T-cell (primary cell): ENCODE measurements at regions not wholly inside any gene's neighbourhood (a gene's known extent, or its start where the extent isn't known, plus 50 kb on each side); places are given as distances from the start of the nearest gene placed in this dataset.

Experiments used
- ATAC-seq, 4 experiments: fragments of 200-7000 bp in 3 of 4; fragments of 150-1000 bp in 1 of 4; cut with Tn5 transposase; replicated peaks in 1 of 4; 1 replicate in 3 of 4; 2 replicates in 1 of 4; pipeline ENCODE4 v1.10.0; 2021; ENCODE audit warnings: moderate library complexity in 3 of 4, mild to moderate bottlenecking in 2 of 4, moderate number of reproducible peaks in 1 of 4
- CTCF ChIA-PET, 2 donors: fragments of 300-600 bp; sonication (Branson Sonifier 250); formaldehyde crosslinking; loops; one replicate each; lab custom pipeline; 2022; ENCODE audit warnings: antibody characterized with exemption in 2 of 2; lab: Charles Lee
- POLR2A ChIA-PET, 2 donors: fragments of 300-600 bp; sonication (Branson Sonifier 250); formaldehyde crosslinking; loops; one replicate each; lab custom pipeline; 2022; ENCODE audit warnings: antibody characterized with exemption in 2 of 2; lab: Charles Lee
- DNase-seq, 35 experiments: peaks; one replicate each; pipeline versions ENCODE4 v3.0.0 to v3.0.0-alpha.2; 2013 to 2023
- H3K27ac ChIP-seq: one replicate; pipeline ENCODE4 v1.5.1; 2013; ENCODE audit warnings: low read length
- H3K27me3 ChIP-seq, 2 experiments: replicated peaks in 1 of 2; 1 replicate in 1 of 2; 2 replicates in 1 of 2; pipeline versions ENCODE4 v1.6.1 to v1.7.0; 2013; ENCODE audit warnings: low read length in 1 of 2, mixed read lengths in 1 of 2; ENCODE audit not compliant: control insufficient read depth in 2 of 2, insufficient read depth in 2 of 2; ENCODE audit errors: extremely low read depth in 1 of 2
- H3K36me3 ChIP-seq, 2 donors: 1 replicate in 1 of 2; 2 replicates in 1 of 2; pipeline versions ENCODE4 v1.6.1 to v1.7.0; 2013; ENCODE audit warnings: low read length in 1 of 2; ENCODE audit not compliant: control insufficient read depth in 2 of 2, insufficient read depth in 1 of 2; ENCODE audit errors: extremely low read depth in 1 of 2
- H3K4me1 ChIP-seq, 2 experiments: 1 replicate in 1 of 2; 2 replicates in 1 of 2; pipeline versions ENCODE4 v1.6.1 to v1.7.0; 2013; ENCODE audit warnings: low read length in 2 of 2, mixed read lengths in 1 of 2; ENCODE audit not compliant: insufficient read depth in 2 of 2, control insufficient read depth in 1 of 2; ENCODE audit errors: extremely low read depth in 1 of 2
- H3K4me3 ChIP-seq, 2 donors: 1 replicate in 1 of 2; 2 replicates in 1 of 2; pipeline versions ENCODE4 v1.5.1 to v1.7.0; 2013; ENCODE audit warnings: mild to moderate bottlenecking in 2 of 2, low read length in 1 of 2, moderate library complexity in 1 of 2; ENCODE audit not compliant: control insufficient read depth in 1 of 2; ENCODE audit errors: extremely low read depth in 1 of 2
- H3K9me3 ChIP-seq: 2 replicates; pipeline ENCODE4 v1.7.0; 2013
- H3K27ac Mint-ChIP-seq, 2 donors: one replicate each; pipeline ENCODE4 v1.8.0; 2020 to 2021; ENCODE audit warnings: mild to moderate bottlenecking in 2 of 2, mixed read lengths in 2 of 2
- H3K27me3 Mint-ChIP-seq, 2 donors: one replicate each; pipeline ENCODE4 v1.8.0; 2021 to 2022; ENCODE audit warnings: mixed read lengths in 2 of 2
- H3K36me3 Mint-ChIP-seq: one replicate; pipeline ENCODE4 v1.8.0; 2021; ENCODE audit warnings: mixed read lengths
- H3K4me1 Mint-ChIP-seq, 3 donors: one replicate each; pipeline ENCODE4 v1.8.0; 2020 to 2022; ENCODE audit warnings: mixed read lengths in 3 of 3, mild to moderate bottlenecking in 1 of 3
- H3K4me3 Mint-ChIP-seq, 3 donors: one replicate each; pipeline ENCODE4 v1.8.0; 2020 to 2022; ENCODE audit warnings: mild to moderate bottlenecking in 3 of 3, mixed read lengths in 3 of 3, moderate library complexity in 3 of 3
- H3K9me3 Mint-ChIP-seq, 3 donors: one replicate each; pipeline ENCODE4 v1.8.0; 2020 to 2022; ENCODE audit warnings: mixed read lengths in 3 of 3
- WGBS: methylation state at CpG from one replicate; pipeline ENCODE4 v1.1.5; 2013; ENCODE audit warnings: missing lambda C conversion rate; ENCODE audit not compliant: insufficient coverage; 5-methylcytosine and 5-hydroxymethylcytosine counted together

DNA sequence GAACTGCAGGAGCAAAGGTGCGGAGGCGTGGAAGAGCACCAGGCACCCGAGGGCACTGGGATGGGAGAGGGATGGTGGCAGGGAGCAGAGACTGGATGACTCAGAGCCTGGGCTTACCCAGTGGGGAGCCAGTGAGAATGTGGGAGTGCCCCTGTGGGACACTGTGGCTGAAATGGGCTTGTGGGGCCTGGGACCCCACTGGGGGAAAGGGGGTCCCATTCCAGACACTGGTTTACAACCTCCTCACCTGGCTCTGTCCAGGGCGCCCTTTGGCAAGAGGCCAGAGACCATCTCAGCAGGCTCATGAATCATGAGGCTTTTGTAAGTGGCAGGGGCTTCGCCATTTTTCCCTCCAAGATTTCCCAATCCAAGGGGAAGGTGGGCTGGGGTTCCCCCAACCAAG is 124.0 kb upstream of the MAFB start:
- H3K27me3 Mint-ChIP-seq, result peaks cover 0 to 4% of the 10 kb centered on the region in 2 donors
- Histone ChIP-seq H3K4me1 (no peaks in the 10 kb centered on the region), H3K36me3 (no peaks in the 10 kb centered on the region), H3K9me3 (no peaks in the 10 kb centered on the region), H3K27ac (no peak overlapping the region), H3K4me3 (no peak overlapping the region), H3K27me3 (peaks cover 0 to 19% of the 10 kb centered on the region in 2 experiments)
- no peak for ATAC-seq
- peaks cover 0 to 4% (median 0%) of the 10 kb centered on the region in 3 donors for H3K9me3 Mint-ChIP-seq
- H3K4me3 Mint-ChIP-seq, result no peak overlapping the region
- no peak overlapping the region for H3K27ac Mint-ChIP-seq
- DNase-seq, result no peak
- CTCF ChIA-PET, result no interaction called here
- H3K36me3 Mint-ChIP-seq, result no peaks in the 10 kb centered on the region
- POLR2A ChIA-PET, result no interaction called here
- WGBS, result 74% methylated on average over 4 of the region's 5 CpGs
- no peaks in the 10 kb centered on the region for H3K4me1 Mint-ChIP-seq

DNA sequence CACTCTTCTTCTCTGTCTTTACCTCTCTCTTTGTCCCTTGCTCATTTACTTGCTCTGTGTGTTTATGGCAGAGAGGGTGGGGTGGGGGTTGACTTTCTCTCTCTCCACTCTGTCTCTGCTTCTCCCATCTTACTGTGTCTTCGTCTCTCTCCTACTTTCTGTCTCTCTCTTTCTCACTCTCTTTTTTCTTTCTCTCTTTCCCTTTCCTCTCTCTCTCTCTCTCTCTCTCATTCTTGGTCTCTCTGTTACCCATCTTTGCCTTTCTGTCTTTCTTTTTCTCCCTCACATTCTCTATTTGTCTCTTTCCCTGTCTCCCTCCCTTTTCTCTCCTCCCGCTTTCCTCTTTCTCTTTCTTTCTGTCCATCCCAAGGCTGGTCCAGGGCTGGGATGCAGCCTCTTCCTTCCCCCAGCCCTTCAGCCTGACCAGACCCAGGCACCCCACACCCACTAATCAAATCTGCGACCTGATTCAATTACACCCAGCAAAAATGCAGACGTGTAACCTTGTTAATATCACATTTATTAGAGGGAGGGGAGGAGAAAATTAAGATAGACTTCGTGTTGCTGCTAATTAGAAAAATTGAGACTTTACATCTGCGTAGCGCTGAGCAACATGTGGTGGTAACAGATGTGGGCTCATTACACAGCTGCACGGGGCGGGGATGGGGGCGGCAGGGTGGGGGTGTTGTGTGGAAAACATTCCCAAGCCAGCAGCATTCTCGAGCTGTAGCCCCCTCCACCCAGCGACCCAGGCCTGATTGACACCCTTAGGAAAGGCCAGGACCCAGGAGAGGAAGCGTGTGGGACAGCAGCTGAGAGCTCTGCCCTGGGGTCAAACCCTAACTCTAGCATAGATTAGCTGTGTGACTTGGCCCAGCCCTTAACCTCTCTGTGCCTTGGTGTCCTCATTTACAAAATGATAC is 124.9 kb upstream of the MAFB start:
- Mint-ChIP-seq H3K27me3 (peaks cover 0 to 4% of the 10 kb centered on the region in 2 donors), H3K27ac (no peak overlapping the region), H3K36me3 (no peaks in the 10 kb centered on the region), H3K9me3 (peaks cover 0 to 8% (median 6%) of the 10 kb centered on the region in 3 donors), H3K4me3 (no peak overlapping the region), H3K4me1 (no peaks in the 10 kb centered on the region)
- no peak overlapping the region for H3K4me3 ChIP-seq
- H3K27ac ChIP-seq, result no peak overlapping the region
- no peak for DNase-seq
- POLR2A ChIA-PET, result no interaction called here
- WGBS, result 73% methylated on average over 3 of the region's 13 CpGs
- H3K36me3 ChIP-seq, result no peaks in the 10 kb centered on the region
- no peaks in the 10 kb centered on the region for H3K9me3 ChIP-seq
- CTCF ChIA-PET, result no interaction called here
- no peaks in the 10 kb centered on the region for H3K4me1 ChIP-seq
- ATAC-seq, result no peak
- H3K27me3 ChIP-seq, result peaks cover 0 to 17% of the 10 kb centered on the region in 2 experiments

DNA sequence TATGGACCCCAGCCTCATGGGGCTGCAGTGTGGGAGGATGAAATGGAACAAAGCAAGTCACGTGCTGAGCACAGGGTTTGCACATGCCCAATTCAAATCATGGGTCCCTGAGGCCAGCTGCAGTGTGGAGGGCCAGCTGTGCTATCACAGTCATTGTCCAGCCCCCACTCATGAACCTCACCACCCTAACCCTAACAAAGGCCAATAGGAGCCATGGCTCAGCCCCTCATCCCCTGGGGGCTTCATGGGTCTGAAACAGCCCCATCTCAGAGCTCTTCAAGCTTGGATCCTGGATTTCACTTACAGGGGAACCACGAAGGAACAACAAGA is 125.6 kb upstream of the MAFB start:
- no peaks in the 10 kb centered on the region for H3K36me3 Mint-ChIP-seq
- CTCF ChIA-PET, result no interaction called here
- Histone ChIP-seq H3K27ac (no peak overlapping the region), H3K4me3 (no peak overlapping the region), H3K9me3 (no peaks in the 10 kb centered on the region), H3K27me3 (peaks cover 0 to 15% of the 10 kb centered on the region in 2 experiments), H3K4me1 (no peaks in the 10 kb centered on the region), H3K36me3 (no peaks in the 10 kb centered on the region)
- POLR2A ChIA-PET, result no interaction called here
- no peak overlapping the region for H3K4me3 Mint-ChIP-seq
- no peaks in the 10 kb centered on the region for H3K4me1 Mint-ChIP-seq
- WGBS, result 60% methylated on average over 1 of the region's 2 CpGs
- peaks cover 0 to 8% (median 6%) of the 10 kb centered on the region in 3 donors for H3K9me3 Mint-ChIP-seq
- H3K27me3 Mint-ChIP-seq, result peaks cover 0 to 4% of the 10 kb centered on the region in 2 donors
- no peak overlapping the region for H3K27ac Mint-ChIP-seq
- no peak for ATAC-seq
- DNase-seq, result no peak

DNA sequence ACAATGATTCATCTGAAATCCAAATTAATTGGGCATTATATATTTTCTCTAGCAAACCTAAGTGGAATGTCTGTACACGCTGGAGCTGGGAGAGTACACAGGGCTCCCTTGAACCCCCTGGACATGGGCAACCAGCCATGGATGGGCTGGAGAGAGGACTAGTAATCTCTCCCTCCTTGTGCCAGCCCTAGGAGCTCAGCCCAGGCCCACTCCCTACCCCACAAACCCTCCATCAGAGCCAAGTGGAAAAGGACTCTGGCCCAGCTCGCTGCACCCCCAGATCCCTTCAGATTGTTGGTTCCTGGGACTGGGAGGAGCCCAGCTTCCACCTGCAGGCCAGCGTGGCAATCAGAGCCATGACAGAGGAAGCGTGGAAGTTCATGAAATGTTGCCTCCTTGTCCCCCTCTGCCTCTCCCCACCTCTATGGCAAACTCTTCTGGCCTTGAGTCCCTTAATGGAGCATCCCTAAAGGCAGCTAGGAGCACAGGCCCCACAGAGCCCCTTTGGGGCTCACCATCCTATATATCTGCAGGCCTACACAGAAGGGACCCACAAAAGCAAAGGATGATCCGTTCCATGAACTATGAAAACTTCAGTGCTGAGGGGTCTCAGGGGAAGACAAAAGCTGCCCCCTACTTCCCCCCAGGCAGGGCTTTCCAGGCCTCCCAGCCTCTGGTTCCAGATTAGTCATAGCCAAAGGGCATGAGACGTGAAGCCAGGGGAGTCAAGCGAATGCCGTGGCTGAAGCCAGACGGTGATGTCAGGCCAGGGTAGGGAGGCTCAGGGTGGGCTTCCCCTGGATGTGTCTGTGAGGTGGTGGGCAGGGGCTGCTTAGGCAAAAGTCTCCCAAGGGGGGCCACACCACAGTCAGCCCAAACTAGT is 126.4 kb upstream of the MAFB start:
- Mint-ChIP-seq H3K27ac (no peak overlapping the region), H3K9me3 (peaks cover 0 to 8% (median 6%) of the 10 kb centered on the region in 3 donors), H3K36me3 (no peaks in the 10 kb centered on the region), H3K4me1 (no peaks in the 10 kb centered on the region), H3K4me3 (no peak overlapping the region), H3K27me3 (peaks cover under 1 to 4% of the 10 kb centered on the region in 2 donors)
- DNase-seq, result no peak
- no peak overlapping the region for H3K27ac ChIP-seq
- ChIA-PET POLR2A (no interaction called here), CTCF (no interaction called here)
- peaks cover 0 to 17% of the 10 kb centered on the region in 2 experiments for H3K27me3 ChIP-seq
- ATAC-seq, result no peak
- H3K9me3 ChIP-seq, result no peaks in the 10 kb centered on the region
- H3K36me3 ChIP-seq, result no peaks in the 10 kb centered on the region
- H3K4me1 ChIP-seq, result no peaks in the 10 kb centered on the region
- WGBS, result 79% methylated on average over 4 of the region's 9 CpGs
- no peak overlapping the region for H3K4me3 ChIP-seq

DNA sequence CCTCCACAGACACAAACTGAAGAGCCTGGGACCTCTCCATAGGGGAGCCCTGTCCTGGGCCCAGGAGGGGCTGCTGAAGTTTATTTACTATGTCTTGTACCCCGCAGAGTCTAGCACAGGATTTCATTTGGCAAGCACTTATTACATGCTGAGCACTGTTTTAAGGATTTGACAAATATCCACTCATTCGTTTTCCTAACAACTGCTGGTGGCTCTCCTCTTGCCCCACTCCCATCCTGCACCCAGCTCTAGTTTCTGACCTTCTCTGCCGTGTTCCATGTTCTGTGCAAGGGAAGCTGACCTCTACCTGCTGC is 127.0 kb upstream of the MAFB start:
- DNase-seq (no peak), ATAC-seq (no peak)
- ChIA-PET POLR2A (no interaction called here), CTCF (no interaction called here)
- H3K27ac Mint-ChIP-seq, result no peak overlapping the region
- H3K36me3 ChIP-seq, result no peaks in the 10 kb centered on the region
- H3K4me1 Mint-ChIP-seq, result no peaks in the 10 kb centered on the region
- H3K27me3 Mint-ChIP-seq, result peaks cover 4 to 5% of the 10 kb centered on the region in 2 donors
- H3K4me1 ChIP-seq, result no peaks in the 10 kb centered on the region
- H3K36me3 Mint-ChIP-seq, result no peaks in the 10 kb centered on the region
- WGBS, result 77% methylated on average over 2 of the region's 3 CpGs
- no peak overlapping the region for H3K27ac ChIP-seq
- H3K4me3 ChIP-seq, result no peak overlapping the region
- H3K27me3 ChIP-seq, result peaks cover 0 to 21% of the 10 kb centered on the region in 2 experiments
- H3K4me3 Mint-ChIP-seq, result no peak overlapping the region
- H3K9me3 Mint-ChIP-seq, result peaks cover 0 to 8% (median 6%) of the 10 kb centered on the region in 3 donors
- no peaks in the 10 kb centered on the region for H3K9me3 ChIP-seq

- no peak overlapping the region for H3K4me3 Mint-ChIP-seq
- H3K27ac Mint-ChIP-seq, result no peak overlapping the region
- ATAC-seq, result no peak
- H3K27ac ChIP-seq, result no peak overlapping the region
- no peak for DNase-seq
- H3K4me1 Mint-ChIP-seq, result no peaks in the 10 kb centered on the region
- no peaks in the 10 kb centered on the region for H3K36me3 Mint-ChIP-seq
- peaks cover 9 to 17% of the 10 kb centered on the region in 2 donors for H3K27me3 Mint-ChIP-seq
- H3K4me3 ChIP-seq, result no peak overlapping the region
- H3K27me3 ChIP-seq, result peaks cover 0 to 10% of the 10 kb centered on the region in 2 experiments
- H3K4me1 ChIP-seq, result no peaks in the 10 kb centered on the region
- no peaks in the 10 kb centered on the region for H3K36me3 ChIP-seq
- ChIA-PET POLR2A (no interaction called here), CTCF (interaction anchor here in 1 of 2 donors (0.6 kb wide), 1 partner anchor 576 kb away, joined by 3 read pairs; no protein-coding TSS in a partner anchor)
- peaks cover 6 to 18% (median 13%) of the 10 kb centered on the region in 3 donors for H3K9me3 Mint-ChIP-seq
- 100% methylated on average over 1 of the region's 7 CpGs for WGBS
- H3K9me3 ChIP-seq, result no peaks in the 10 kb centered on the region
Measured at GRCh38 chr20:40821429-40821828, 132.4 kb upstream of the MAFB start.
